GM12878 (cell line): ENCODE measurements at regions not wholly inside any gene's neighbourhood (a gene's known extent, or its start where the extent isn't known, plus 50 kb on each side); places are given as distances from the start of the nearest gene placed in this dataset.

Experiments
- ATAC-seq: fragments of 200-7000 bp; cut with Tn5 transposase; 3 replicates; pipeline ENCODE4 v1.9.1; 2020; ENCODE audit warnings: mild to moderate bottlenecking, moderate library complexity
- BruUV-seq: library from RNA; stranded (reverse); fragments of 400-500 nt; replicated peaks from 2 replicates; lab custom pipeline; 2021; lab: Mats Ljungman, UMichigan
- CTCF ChIA-PET: fragments of 300-600 bp; sonication (Branson Sonifier 250); formaldehyde crosslinking; extraction: SDS; loops from one replicate; lab custom pipeline; 2021; ENCODE audit warnings: inconsistent platforms; lab: Yijun Ruan, JAX
- POLR2A ChIA-PET: fragments of 350-600 bp; formaldehyde crosslinking; extraction: SDS; loops from one replicate; lab custom pipeline; 2021; ENCODE audit warnings: inconsistent platforms; lab: Charles Lee
- RAD21 ChIA-PET: fragments of 300-600 bp; sonication (Branson Sonifier 250); formaldehyde crosslinking; loops from one replicate; lab custom pipeline; 2023; ENCODE audit warnings: antibody characterized with exemption; ENCODE audit not compliant: unreplicated experiment; lab: Charles Lee
- SMC1A ChIA-PET: fragments of 300-600 bp; sonication (Branson Sonifier 250); formaldehyde crosslinking; loops from one replicate; lab custom pipeline; 2023; ENCODE audit not compliant: unreplicated experiment, uncharacterized antibody; lab: Charles Lee
- DNase-seq: peaks from one replicate; pipeline ENCODE4 v3.0.0-alpha.2; 2011; ENCODE audit warnings: low read depth, low spot score
- FAIRE-seq: peaks from 3 replicates; lab custom pipeline; 2011; peaks lifted over from hg19 to GRCh38; lab: Jason Lieb, UNC
- H2AFZ ChIP-seq: 2 replicates; pipeline ENCODE4 v1.6.0; 2011; ENCODE audit warnings: low read depth, low read length, control low read depth; ENCODE audit not compliant: control insufficient read depth
- H3K27ac ChIP-seq: 2 replicates; pipeline ENCODE4 v1.5.1; 2011; ENCODE audit warnings: control low read depth; ENCODE audit not compliant: control insufficient read depth, insufficient read depth
- H3K27me3 ChIP-seq, 2 experiments: replicated peaks in 1 of 2; 2 replicates each; pipeline versions ENCODE4 v1.6.0 to v1.6.1; 2011; ENCODE audit warnings: low read length in 1 of 2; ENCODE audit not compliant: control insufficient read depth in 2 of 2, insufficient read depth in 2 of 2
- H3K36me3 ChIP-seq, 2 experiments: 2 replicates each; pipeline ENCODE4 v1.5.1; 2011; ENCODE audit warnings: low read length in 1 of 2; ENCODE audit not compliant: control insufficient read depth in 2 of 2, insufficient read depth in 2 of 2
- H3K4me1 ChIP-seq: 2 replicates; pipeline ENCODE4 v1.6.1; 2011; ENCODE audit warnings: mild to moderate bottlenecking, low read length, moderate library complexity, mixed read lengths; ENCODE audit not compliant: control insufficient read depth, insufficient read depth
- H3K4me2 ChIP-seq: 2 replicates; pipeline ENCODE4 v1.6.0; 2011; ENCODE audit warnings: control low read depth; ENCODE audit not compliant: control insufficient read depth, insufficient read depth
- H3K4me3 ChIP-seq: fragments of 200-600 bp; sonication (generic); 2 replicates; pipeline ENCODE4 v1.5.1; 2016
- H3K79me2 ChIP-seq: 2 replicates; pipeline ENCODE4 v1.6.0; 2011; ENCODE audit warnings: low read length; ENCODE audit not compliant: control insufficient read depth, insufficient read depth
- H3K9ac ChIP-seq: 2 replicates; pipeline ENCODE4 v1.8.0; 2011; ENCODE audit warnings: low read length, control low read depth, mixed read lengths; ENCODE audit not compliant: control insufficient read depth, insufficient read depth
- H3K9me3 ChIP-seq: replicated peaks from 3 replicates; pipeline ENCODE4 v1.5.1; 2011; ENCODE audit warnings: mild to moderate bottlenecking, low read length; ENCODE audit not compliant: control insufficient read depth, insufficient read depth
- H4K20me1 ChIP-seq: 2 replicates; pipeline ENCODE4 v1.6.0; 2011; ENCODE audit not compliant: control insufficient read depth, insufficient read depth
- CEBPB ChIP-seq, 2 experiments: fragments of 150-350 bp in 1 of 2; IDR thresholded peaks; 2 replicates each; pipeline ENCODE4 v1.6.1; 2012 to 2014; ENCODE audit warnings: low read depth in 2 of 2, low read length in 2 of 2, borderline replicate concordance in 1 of 2, inconsistent platforms in 1 of 2
- EZH2 ChIP-seq: IDR thresholded peaks from 2 replicates; pipeline ENCODE4 v1.6.1; 2012; ENCODE audit warnings: low read depth, mild to moderate bottlenecking, control low read depth, inconsistent platforms, low read length, borderline replicate concordance; ENCODE audit not compliant: control insufficient read depth
- FOS ChIP-seq: IDR thresholded peaks from 3 replicates; pipeline ENCODE4 v1.6.1; 2011; ENCODE audit warnings: borderline replicate concordance; ENCODE audit not compliant: insufficient read length; ENCODE audit errors: extremely low read depth
- FOXM1 ChIP-seq: IDR thresholded peaks from 2 replicates; pipeline ENCODE4 v1.6.1; 2012; ENCODE audit warnings: low read depth, mild to moderate bottlenecking, inconsistent platforms, low read length, moderate library complexity
- RAD21 ChIP-seq: IDR thresholded peaks from 2 replicates; pipeline ENCODE4 v1.6.1; 2011; ENCODE audit warnings: mild to moderate bottlenecking, low read depth, low read length, moderate library complexity; ENCODE audit not compliant: insufficient read depth
- SIX5 ChIP-seq: IDR thresholded peaks from 2 replicates; pipeline ENCODE4 v1.6.1; 2011; ENCODE audit warnings: mild to moderate bottlenecking, low read depth, low read length, moderate library complexity; ENCODE audit not compliant: severe bottlenecking
- TCF7 ChIP-seq: IDR thresholded peaks from 2 replicates; pipeline ENCODE4 v1.6.1; 2014; ENCODE audit warnings: antibody characterized with exemption, borderline replicate concordance
- WRNIP1 ChIP-seq: IDR thresholded peaks from 2 replicates; pipeline ENCODE4 v1.6.1; 2011; ENCODE audit warnings: low read depth, low read length, improper control_type of control experiment, borderline replicate concordance
- ZBED1 ChIP-seq: IDR thresholded peaks from 2 replicates; pipeline ENCODE4 v1.6.1; 2016; ENCODE audit warnings: borderline replicate concordance
- ZNF274 ChIP-seq: IDR thresholded peaks from one replicate; pipeline ENCODE4 v1.8.0; 2011; ENCODE audit not compliant: insufficient read length, insufficient read depth
- WGBS: methylation state at CpG from one replicate; pipeline ENCODE4 v1.1.6; 2016; ENCODE audit warnings: low lambda C conversion rate; ENCODE audit not compliant: insufficient replicate concordance, insufficient coverage; ENCODE audit errors: missing lambda C conversion rate; 5-methylcytosine and 5-hydroxymethylcytosine counted together
- in situ Hi-C: fragments of 300-500 bp; cut with MboI; formaldehyde crosslinking; loops from 9 replicates; pipeline ENCODE4 v1.14.3; 2018; ENCODE audit warnings: mixed read lengths
- intact Hi-C: fragments of 100-400 bp; cut with micrococcal nuclease; formaldehyde crosslinking; loops from one replicate; pipeline ENCODE4 v1.14.2; 2022; ENCODE audit not compliant: unreplicated experiment
- TF ChIP-seq, protein P1 (sequence below): IDR thresholded peaks from 2 replicates; pipeline ENCODE4 v1.6.1; 2012; ENCODE audit warnings: low read depth, low read length, improper control_type of control experiment
- TF ChIP-seq, protein P2 (sequence below): fragments of 450-650 bp; formaldehyde crosslinking; IDR thresholded peaks from 2 replicates; pipeline ENCODE4 v1.4.0; 2022; ENCODE audit warnings: mild to moderate bottlenecking, moderate library complexity

DNA sequence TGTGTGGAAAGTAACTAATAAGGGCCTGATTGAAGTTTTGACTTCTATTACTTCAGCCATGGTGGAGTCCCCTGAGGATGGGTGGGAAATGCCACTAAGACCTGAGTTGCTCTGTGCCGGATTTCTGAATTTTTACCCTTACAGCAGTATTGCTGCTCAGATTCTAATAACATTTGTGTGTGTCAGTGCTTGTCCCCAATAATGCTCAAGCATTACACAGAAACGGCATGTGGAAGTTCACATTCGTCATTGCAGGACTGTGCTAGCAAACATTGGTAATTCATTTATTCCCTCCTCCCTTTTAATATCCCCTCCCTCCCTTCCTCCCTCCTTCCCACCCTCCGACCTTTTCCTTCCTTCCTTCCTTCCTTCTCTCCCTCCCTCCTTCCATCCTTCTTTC is 484.5 kb upstream of the ONECUT1 start (continued):
- TF ChIP-seq FOS, result no peak
- TF ChIP-seq, protein P1, sequence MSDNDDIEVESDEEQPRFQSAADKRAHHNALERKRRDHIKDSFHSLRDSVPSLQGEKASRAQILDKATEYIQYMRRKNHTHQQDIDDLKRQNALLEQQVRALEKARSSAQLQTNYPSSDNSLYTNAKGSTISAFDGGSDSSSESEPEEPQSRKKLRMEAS, result no peak

DNA sequence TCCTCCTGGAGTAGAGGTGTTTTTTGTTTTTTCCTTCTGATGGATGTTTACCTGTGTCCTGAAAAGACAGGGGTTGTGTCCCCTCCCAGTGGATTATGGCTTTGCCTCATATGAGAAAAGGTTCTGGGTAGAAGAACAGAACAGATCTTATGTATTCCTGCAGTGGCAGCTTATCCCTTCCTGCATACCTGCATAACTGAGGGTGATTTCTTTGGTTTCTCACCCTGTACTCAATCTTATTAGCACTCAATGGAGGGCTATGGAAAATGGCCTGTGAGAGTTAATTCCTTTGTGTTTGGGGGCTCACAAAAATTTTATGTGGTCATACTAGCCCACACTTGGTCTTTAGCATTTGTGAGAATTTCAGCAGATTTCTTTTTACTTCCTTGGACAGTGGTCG is 482.0 kb upstream of the ONECUT1 start:
- FAIRE-seq (no peak), DNase-seq (no peak), ATAC-seq (no peak)
- no peak overlapping the region for H3K4me2 ChIP-seq
- TF ChIP-seq SIX5, result no peak
- no peak for TF ChIP-seq CEBPB (IDR thresholded peaks at IDR 0.05; ENCODE audit: borderline replicate concordance in 1 of 2, low read depth in 2 of 2, low read length in 2 of 2)
- no peak for TF ChIP-seq FOXM1
- TF ChIP-seq, protein P2, sequence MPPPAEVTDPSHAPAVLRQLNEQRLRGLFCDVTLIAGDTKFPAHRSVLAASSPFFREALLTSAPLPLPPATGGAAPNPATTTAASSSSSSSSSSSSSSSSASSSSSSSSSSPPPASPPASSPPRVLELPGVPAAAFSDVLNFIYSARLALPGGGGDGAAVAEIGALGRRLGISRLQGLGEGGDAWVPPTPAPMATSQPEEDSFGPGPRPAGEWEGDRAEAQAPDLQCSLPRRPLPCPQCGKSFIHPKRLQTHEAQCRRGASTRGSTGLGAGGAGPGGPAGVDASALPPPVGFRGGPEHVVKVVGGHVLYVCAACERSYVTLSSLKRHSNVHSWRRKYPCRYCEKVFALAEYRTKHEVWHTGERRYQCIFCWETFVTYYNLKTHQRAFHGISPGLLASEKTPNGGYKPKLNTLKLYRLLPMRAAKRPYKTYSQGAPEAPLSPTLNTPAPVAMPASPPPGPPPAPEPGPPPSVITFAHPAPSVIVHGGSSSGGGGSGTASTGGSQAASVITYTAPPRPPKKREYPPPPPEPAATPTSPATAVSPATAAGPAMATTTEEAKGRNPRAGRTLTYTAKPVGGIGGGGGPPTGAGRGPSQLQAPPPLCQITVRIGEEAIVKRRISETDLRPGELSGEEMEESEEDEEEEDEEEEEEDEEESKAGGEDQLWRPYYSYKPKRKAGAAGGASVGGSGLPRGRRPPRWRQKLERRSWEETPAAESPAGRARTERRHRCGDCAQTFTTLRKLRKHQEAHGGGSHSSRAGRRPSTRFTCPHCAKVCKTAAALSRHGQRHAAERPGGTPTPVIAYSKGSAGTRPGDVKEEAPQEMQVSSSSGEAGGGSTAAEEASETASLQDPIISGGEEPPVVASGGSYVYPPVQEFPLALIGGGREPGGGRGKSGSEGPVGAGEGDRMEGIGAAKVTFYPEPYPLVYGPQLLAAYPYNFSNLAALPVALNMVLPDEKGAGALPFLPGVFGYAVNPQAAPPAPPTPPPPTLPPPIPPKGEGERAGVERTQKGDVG (CRISPR knock-in tag), result no peak
- no peak for TF ChIP-seq WRNIP1
- no peak for TF ChIP-seq ZBED1
- no peak for TF ChIP-seq RAD21
- no peak for TF ChIP-seq EZH2
- TF ChIP-seq TCF7, result no peak
- no peak for TF ChIP-seq ZNF274
- H3K4me1 ChIP-seq, result no peaks in the 10 kb centered on the region
- H3K4me3 ChIP-seq, result no peak overlapping the region
- H3K27me3 ChIP-seq, result no peaks in the 10 kb centered on the region
- no peaks in the 10 kb centered on the region for H3K9me3 ChIP-seq
- WGBS, result 0% methylated on average over 1 of the region's 1 CpG
- RAD21 ChIA-PET, result no interaction called here
- SMC1A ChIA-PET, result no interaction called here
- H3K36me3 ChIP-seq, result no peaks in the 10 kb centered on the region
- BruUV-seq, result no TSS peak
- intact Hi-C loops, result no loop called here
- in situ Hi-C loops, result no loop called here
- no peaks in the 10 kb centered on the region for H4K20me1 ChIP-seq
- no peak overlapping the region for H3K9ac ChIP-seq
- POLR2A ChIA-PET, result no interaction called here
- no peak overlapping the region for H3K27ac ChIP-seq
- no peak overlapping the region for H2AFZ ChIP-seq
- CTCF ChIA-PET, result no interaction called here
- H3K79me2 ChIP-seq, result no peaks in the 10 kb centered on the region
